AG04449 (cell line): ENCODE measurements at regions not wholly inside any gene's neighbourhood (a gene's known extent, or its start where the extent isn't known, plus 50 kb on each side); places are given as distances from the start of the nearest gene placed in this dataset.

Experiments used
- CTCF ChIA-PET: fragments of 350-600 bp; formaldehyde crosslinking; extraction: SDS; loops from one replicate; lab custom pipeline; 2021; ENCODE audit warnings: antibody characterized with exemption; lab: Yijun Ruan, JAX
- POLR2A ChIA-PET: fragments of 400-600, 350-600 bp; formaldehyde crosslinking; extraction: SDS; loops from one replicate; lab custom pipeline; 2020; ENCODE audit warnings: antibody characterized with exemption, inconsistent platforms; lab: Yijun Ruan, JAX
- DNase-seq: peaks from one replicate; pipeline ENCODE4 v3.0.0-alpha.2; 2010; ENCODE audit warnings: low read depth, low spot score
- H3K4me3 ChIP-seq: 2 replicates; pipeline ENCODE4 v1.5.1; 2011; ENCODE audit warnings: low read depth, mild to moderate bottlenecking, control low read depth, low read length
- TF ChIP-seq, protein P1 (sequence below): IDR thresholded peaks from one replicate; pipeline ENCODE4 v1.5.1; 2011; ENCODE audit warnings: mild to moderate bottlenecking, moderate library complexity, low read length, control low read depth, inconsistent platforms; ENCODE audit not compliant: insufficient read depth; ENCODE audit errors: missing control alignments

- H3K4me3 ChIP-seq, result no peak overlapping the region
- TF ChIP-seq, protein P1, sequence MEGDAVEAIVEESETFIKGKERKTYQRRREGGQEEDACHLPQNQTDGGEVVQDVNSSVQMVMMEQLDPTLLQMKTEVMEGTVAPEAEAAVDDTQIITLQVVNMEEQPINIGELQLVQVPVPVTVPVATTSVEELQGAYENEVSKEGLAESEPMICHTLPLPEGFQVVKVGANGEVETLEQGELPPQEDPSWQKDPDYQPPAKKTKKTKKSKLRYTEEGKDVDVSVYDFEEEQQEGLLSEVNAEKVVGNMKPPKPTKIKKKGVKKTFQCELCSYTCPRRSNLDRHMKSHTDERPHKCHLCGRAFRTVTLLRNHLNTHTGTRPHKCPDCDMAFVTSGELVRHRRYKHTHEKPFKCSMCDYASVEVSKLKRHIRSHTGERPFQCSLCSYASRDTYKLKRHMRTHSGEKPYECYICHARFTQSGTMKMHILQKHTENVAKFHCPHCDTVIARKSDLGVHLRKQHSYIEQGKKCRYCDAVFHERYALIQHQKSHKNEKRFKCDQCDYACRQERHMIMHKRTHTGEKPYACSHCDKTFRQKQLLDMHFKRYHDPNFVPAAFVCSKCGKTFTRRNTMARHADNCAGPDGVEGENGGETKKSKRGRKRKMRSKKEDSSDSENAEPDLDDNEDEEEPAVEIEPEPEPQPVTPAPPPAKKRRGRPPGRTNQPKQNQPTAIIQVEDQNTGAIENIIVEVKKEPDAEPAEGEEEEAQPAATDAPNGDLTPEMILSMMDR, result no peak
- POLR2A ChIA-PET, result no interaction called here
- CTCF ChIA-PET, result no interaction called here
- DNase-seq, result no peak
These were observed 117.2 kb downstream of the SLC25A24 start for GRCh38 chr1:108082738-108083562.

GRCh38 chr1:108082001-108082400 lies 117.0 kb upstream of the VAV3 start:
- ChIA-PET POLR2A (no interaction called here), CTCF (no interaction called here)
- TF ChIP-seq, protein P1, result no peak
- no peak for DNase-seq
- no peak overlapping the region for H3K4me3 ChIP-seq

- TF ChIP-seq, protein P1, result no peak
- H3K4me3 ChIP-seq, result no peak overlapping the region
- CTCF ChIA-PET, result no interaction called here
- DNase-seq, result no peak
- POLR2A ChIA-PET, result no interaction called here
These were observed 115.5 kb upstream of the VAV3 start for GRCh38 chr1:108080448-108080847.

- ChIA-PET CTCF (no interaction called here), POLR2A (no interaction called here)
- no peak for DNase-seq
- no peak overlapping the region for H3K4me3 ChIP-seq
- TF ChIP-seq, protein P1, result no peak
These were observed 114.6 kb upstream of the VAV3 start for GRCh38 chr1:108079440-108080025.

DNA sequence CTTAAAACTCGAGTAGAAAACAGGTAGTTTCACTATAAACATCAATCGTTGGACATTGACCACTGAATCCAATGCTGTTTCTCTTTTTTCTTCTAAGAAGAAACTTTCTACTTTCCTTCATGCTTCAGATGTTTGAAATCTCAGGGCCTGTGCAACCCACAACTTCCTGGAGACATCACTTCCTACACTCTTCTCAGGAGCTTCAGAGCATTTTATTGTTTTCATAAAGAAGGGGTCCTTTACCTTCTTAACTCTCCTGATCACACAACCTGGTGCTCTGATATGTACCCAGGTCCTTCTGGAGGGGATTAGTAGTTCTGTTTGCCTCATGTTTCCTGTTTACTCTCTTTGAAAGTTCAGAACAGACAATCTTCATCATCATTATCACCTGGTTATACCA lies 113.0 kb upstream of the VAV3 start:
- no peak for DNase-seq
- POLR2A ChIA-PET, result no interaction called here
- CTCF ChIA-PET, result no interaction called here
- H3K4me3 ChIP-seq, result no peak overlapping the region
- TF ChIP-seq, protein P1, result no peak

GRCh38 chr1:108075055-108075454 lies 110.1 kb upstream of the VAV3 start:
- POLR2A ChIA-PET, result no interaction called here
- TF ChIP-seq, protein P1, result no peak
- H3K4me3 ChIP-seq, result no peak overlapping the region
- DNase-seq, result no peak
- CTCF ChIA-PET, result no interaction called here
